OCI-LY1 (cell line): ENCODE measurements at regions not wholly inside any gene's neighbourhood (a gene's known extent, or its start where the extent isn't known, plus 50 kb on each side); places are given as distances from the start of the nearest gene placed in this dataset.

ENCODE experiments used
- H2AFZ ChIP-seq: fragments of 200-600 bp; sonication (generic), shearing (Covaris generic); 2 replicates; pipeline ENCODE4 v1.6.0; 2014; ENCODE audit warnings: antibody characterized with exemption, mild to moderate bottlenecking, low read length
- H3F3A ChIP-seq: fragments of 200-600 bp; sonication (generic), shearing (Covaris generic); 2 replicates; pipeline ENCODE4 v1.6.0; 2014; ENCODE audit warnings: mild to moderate bottlenecking, antibody characterized with exemption, low read length, moderate library complexity; ENCODE audit not compliant: insufficient read depth
- H3K27ac ChIP-seq: fragments of 200-600 bp; sonication (generic); 2 replicates; pipeline ENCODE4 v1.5.1; 2014; ENCODE audit warnings: low read length, mixed run types, mild to moderate bottlenecking, low read depth; ENCODE audit not compliant: poor library complexity, severe bottlenecking
- H3K27me3 ChIP-seq: fragments of 200-600 bp; sonication (generic); 2 replicates; pipeline ENCODE4 v1.6.0; 2014; ENCODE audit warnings: antibody characterized with exemption, mild to moderate bottlenecking, low read length, moderate library complexity; ENCODE audit not compliant: insufficient read depth
- H3K36me3 ChIP-seq: fragments of 200-600 bp; sonication (generic); 2 replicates; pipeline ENCODE4 v1.6.1; 2014; ENCODE audit warnings: mild to moderate bottlenecking, antibody characterized with exemption, low read length, moderate library complexity, mixed read lengths; ENCODE audit not compliant: insufficient read depth
- H3K4me1 ChIP-seq: fragments of 200-600 bp; sonication (generic); 2 replicates; pipeline ENCODE4 v1.5.1; 2014; ENCODE audit warnings: mild to moderate bottlenecking, low read length, moderate library complexity; ENCODE audit not compliant: insufficient read depth, severe bottlenecking
- H3K4me2 ChIP-seq: fragments of 200-600 bp; sonication (generic), shearing (Covaris generic); 2 replicates; pipeline ENCODE4 v1.6.1; 2014; ENCODE audit warnings: low read length
- H3K4me3 ChIP-seq: fragments of 200-600 bp; sonication (generic); 2 replicates; pipeline ENCODE4 v1.5.1; 2014; ENCODE audit warnings: low read length, low read depth, mild to moderate bottlenecking, mixed read lengths; ENCODE audit not compliant: poor library complexity, severe bottlenecking
- H3K79me2 ChIP-seq: fragments of 200-600 bp; shearing (Covaris generic); 2 replicates; pipeline ENCODE4 v1.6.1; 2016; ENCODE audit warnings: mixed run types, low read length, mixed read lengths; ENCODE audit not compliant: insufficient read depth
- H3K9ac ChIP-seq: fragments of 200-600 bp; sonication (generic), shearing (Covaris generic); 2 replicates; pipeline ENCODE4 v1.6.1; 2014; ENCODE audit warnings: mild to moderate bottlenecking, low read length, mixed read lengths
- H3K9me2 ChIP-seq: fragments of 200-600 bp; sonication (generic), shearing (Covaris generic); 2 replicates; pipeline ENCODE4 v1.6.1; 2014; ENCODE audit warnings: low read depth, mild to moderate bottlenecking, low read length, mixed read lengths
- H3K9me3 ChIP-seq: fragments of 200-600 bp; shearing (Covaris generic); 2 replicates; pipeline ENCODE4 v1.6.1; 2014; ENCODE audit warnings: low read length, mixed read lengths
- H4K20me1 ChIP-seq: fragments of 200-600 bp; sonication (generic), shearing (Covaris generic); 2 replicates; pipeline ENCODE4 v1.6.0; 2016; ENCODE audit warnings: mild to moderate bottlenecking, low read length; ENCODE audit not compliant: insufficient read depth
- CTCF ChIP-seq: fragments of 200-600 bp; sonication (generic), shearing (Covaris generic); IDR thresholded peaks from 2 replicates; pipeline ENCODE4 v1.5.1; 2017; ENCODE audit warnings: mild to moderate bottlenecking, antibody characterized with exemption, low read length, moderate library complexity, mixed read lengths
- EZH2 ChIP-seq: fragments of 200-600 bp; sonication (generic), shearing (Covaris generic); IDR thresholded peaks from 2 replicates; pipeline ENCODE4 v1.8.0; 2017; ENCODE audit warnings: borderline replicate concordance, mixed run types, mild to moderate bottlenecking, antibody characterized with exemption, low read length, moderate library complexity, mixed read lengths

DNA sequence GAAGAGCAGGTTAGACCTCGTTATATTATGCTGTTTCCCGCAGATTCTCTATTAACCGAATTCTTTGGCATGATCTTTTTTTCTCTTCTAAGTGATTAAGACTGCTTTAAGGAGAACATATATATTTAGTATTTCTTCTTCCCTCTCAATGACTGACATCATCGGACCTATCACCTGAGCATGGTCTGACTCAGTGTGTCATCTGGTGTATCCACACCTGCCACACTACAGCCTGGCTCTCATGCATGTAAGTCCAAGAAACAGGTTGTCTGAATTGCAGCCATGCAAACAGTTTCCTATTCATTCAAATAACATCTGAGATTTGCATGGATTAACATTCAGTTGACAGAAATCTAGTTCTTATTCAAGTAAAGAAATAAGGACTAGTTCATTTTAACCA is 55.1 kb upstream of the CWC22 start:
- Histone ChIP-seq H2AFZ (no peak overlapping the region), H3K27ac (no peak overlapping the region), H3K36me3 (no peaks in the 10 kb centered on the region), H3K9me3 (no peaks in the 10 kb centered on the region), H3K9ac (no peak overlapping the region), H3K4me1 (no peaks in the 10 kb centered on the region), H3K27me3 (no peaks in the 10 kb centered on the region), H3K9me2 (no peaks in the 10 kb centered on the region), H3F3A (no peaks in the 10 kb centered on the region), H4K20me1 (no peaks in the 10 kb centered on the region), H3K79me2 (no peaks in the 10 kb centered on the region), H3K4me3 (no peak overlapping the region), H3K4me2 (no peak overlapping the region)
- TF ChIP-seq EZH2 (no peak), CTCF (no peak)

DNA sequence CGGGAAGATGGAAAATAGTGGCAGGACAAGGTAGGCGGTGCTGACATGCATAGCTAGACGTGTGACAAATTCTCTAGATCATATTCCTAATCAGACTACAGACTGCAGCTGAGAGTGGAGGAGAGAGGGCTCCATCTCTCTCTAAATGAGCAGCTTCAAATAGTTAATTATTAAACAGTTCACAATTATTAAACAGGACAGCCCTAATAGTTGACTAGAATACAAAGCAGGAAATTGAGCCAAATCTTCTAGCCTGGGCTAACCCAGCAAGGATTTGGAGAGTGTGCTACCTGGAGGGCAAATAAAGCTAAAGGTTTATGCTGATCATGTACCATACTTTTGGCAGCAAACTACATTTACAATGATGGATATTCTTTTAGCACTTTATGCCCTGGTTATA is 54.4 kb upstream of the CWC22 start:
- no peaks in the 10 kb centered on the region for H3K9me3 ChIP-seq
- TF ChIP-seq CTCF (no peak), EZH2 (no peak)
- H3F3A ChIP-seq, result no peaks in the 10 kb centered on the region
- H3K27me3 ChIP-seq, result no peaks in the 10 kb centered on the region
- H4K20me1 ChIP-seq, result no peaks in the 10 kb centered on the region
- no peaks in the 10 kb centered on the region for H3K4me1 ChIP-seq
- no peak overlapping the region for H3K4me3 ChIP-seq
- H3K27ac ChIP-seq, result no peak overlapping the region
- H3K9ac ChIP-seq, result no peak overlapping the region
- no peak overlapping the region for H3K4me2 ChIP-seq
- no peaks in the 10 kb centered on the region for H3K9me2 ChIP-seq
- H3K36me3 ChIP-seq, result no peaks in the 10 kb centered on the region
- H3K79me2 ChIP-seq, result no peaks in the 10 kb centered on the region
- no peak overlapping the region for H2AFZ ChIP-seq

DNA sequence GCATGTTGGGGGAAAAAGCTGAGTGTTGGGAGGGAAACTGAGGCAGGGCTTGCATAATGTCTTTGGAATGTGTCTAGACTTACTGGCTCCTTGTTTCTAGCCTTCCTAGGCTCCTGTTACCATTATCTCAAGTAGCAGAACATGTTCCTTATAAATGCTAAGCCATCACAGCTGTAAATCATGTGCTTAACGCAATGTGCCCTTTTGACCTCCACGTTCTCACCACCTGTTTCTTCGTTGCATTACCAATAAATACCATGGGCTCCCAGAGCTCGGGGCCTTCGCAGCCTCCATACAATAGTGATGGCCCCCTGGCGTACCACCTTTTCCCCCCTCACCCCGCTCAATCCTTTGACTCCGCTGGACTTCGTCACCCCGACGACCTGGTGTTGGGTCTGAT is 54.0 kb upstream of the CWC22 start:
- Histone ChIP-seq H3K79me2 (no peaks in the 10 kb centered on the region), H3F3A (no peaks in the 10 kb centered on the region), H3K4me3 (no peak overlapping the region), H3K9me3 (no peaks in the 10 kb centered on the region), H3K9me2 (no peaks in the 10 kb centered on the region), H3K9ac (no peak overlapping the region), H3K27me3 (no peaks in the 10 kb centered on the region), H3K36me3 (no peaks in the 10 kb centered on the region), H3K27ac (no peak overlapping the region), H4K20me1 (no peaks in the 10 kb centered on the region), H2AFZ (no peak overlapping the region), H3K4me1 (no peaks in the 10 kb centered on the region), H3K4me2 (no peak overlapping the region)
- TF ChIP-seq EZH2 (no peak), CTCF (no peak)
